HCT116 (cell line): ENCODE measurements at regions not wholly inside any gene's neighbourhood (a gene's known extent, or its start where the extent isn't known, plus 50 kb on each side); places are given as distances from the start of the nearest gene placed in this dataset.
A peak's percentile ranks its signal among the peaks of the same experiment; 100 is the strongest.

Source experiments
- ATAC-seq: fragments of 200-7000 bp; cut with Tn5 transposase; 2 replicates; pipeline ENCODE4 v1.9.1; 2020; ENCODE audit warnings: mild to moderate bottlenecking, moderate library complexity
- BruUV-seq: library from RNA; stranded (reverse); fragments of 400-500 nt; replicated peaks from 2 replicates; lab custom pipeline; 2021; lab: Mats Ljungman, UMichigan
- CTCF ChIA-PET: fragments of 300-600 bp; sonication (Branson Sonifier 250); formaldehyde crosslinking; loops from one replicate; lab custom pipeline; 2021; ENCODE audit warnings: antibody characterized with exemption; lab: Charles Lee
- POLR2A ChIA-PET: fragments of 300-600, 350-600 bp; sonication (Branson Sonifier 250); formaldehyde crosslinking; loops from one replicate; lab custom pipeline; 2021; ENCODE audit warnings: antibody characterized with exemption; lab: Charles Lee
- RAD21 ChIA-PET, 2 experiments: fragments of 300-600 bp; sonication (Branson Sonifier 250); formaldehyde crosslinking; loops; one replicate each; lab custom pipeline; 2023; ENCODE audit warnings: low total read pairs in 2 of 2; ENCODE audit not compliant: uncharacterized antibody in 2 of 2, unreplicated experiment in 2 of 2, low non-redundant PET in 1 of 2; lab: Charles Lee
- DNase-seq: peaks from one replicate; pipeline ENCODE4 v3.0.0-alpha.2; 2010; ENCODE audit warnings: low read depth, low spot score
- H2AFZ ChIP-seq: fragments of 200-600 bp; shearing (Covaris generic), sonication (generic); 2 replicates; pipeline ENCODE4 v1.6.1; 2017; ENCODE audit warnings: low read depth, mixed run types, mixed read lengths, antibody characterized with exemption, low read length; ENCODE audit not compliant: poor library complexity, severe bottlenecking
- H3K27ac ChIP-seq: 2 replicates; pipeline ENCODE4 v1.5.1; 2012; ENCODE audit warnings: low read depth, low read length
- H3K27me3 ChIP-seq: fragments of 200-600 bp; sonication (generic); 2 replicates; pipeline ENCODE4 v1.6.1; 2016; ENCODE audit warnings: mixed run types, low read length, mixed read lengths; ENCODE audit not compliant: insufficient read depth
- H3K36me3 ChIP-seq, 2 experiments: fragments of 200-500 bp in 1 of 2; fragments of 200-600 bp in 1 of 2; sonication (Bioruptor generic) in 1 of 2; sonication (generic) in 1 of 2; 2 replicates each; pipeline versions ENCODE4 v1.5.1 to v1.6.1; 2014 to 2016; ENCODE audit warnings: low read length in 2 of 2, inconsistent platforms in 1 of 2, mixed read lengths in 1 of 2, mixed run types in 1 of 2; ENCODE audit not compliant: insufficient read depth in 2 of 2, control insufficient read depth in 1 of 2
- H3K4me1 ChIP-seq, 2 experiments: fragments of 200-600 bp in 1 of 2; sonication (generic) in 1 of 2; 2 replicates each; pipeline versions ENCODE4 v1.5.1 to v1.6.1; 2012 to 2017; ENCODE audit warnings: low read length in 2 of 2, inconsistent platforms in 1 of 2, mild to moderate bottlenecking in 1 of 2, mixed read lengths in 1 of 2, mixed run types in 1 of 2, moderate library complexity in 1 of 2; ENCODE audit not compliant: insufficient read depth in 2 of 2, control insufficient read depth in 1 of 2
- H3K4me2 ChIP-seq: fragments of 200-600 bp; sonication (generic); 2 replicates; pipeline ENCODE4 v1.6.1; 2017; ENCODE audit warnings: mixed run types, low read length, mixed read lengths
- H3K4me3 ChIP-seq, 2 experiments: fragments of 200-600 bp in 1 of 2; sonication (generic) in 1 of 2; replicated peaks in 1 of 2; 2 replicates each; pipeline ENCODE4 v1.5.1; 2011 to 2016; ENCODE audit warnings: low read length in 2 of 2, control low read depth in 1 of 2, low read depth in 1 of 2, mild to moderate bottlenecking in 1 of 2, mixed read lengths in 1 of 2, mixed run types in 1 of 2
- H3K79me2 ChIP-seq: fragments of 200-600 bp; sonication (generic); 2 replicates; pipeline ENCODE4 v1.6.1; 2017; ENCODE audit warnings: mild to moderate bottlenecking, mixed run types, low read length, moderate library complexity, mixed read lengths; ENCODE audit not compliant: insufficient read depth
- H3K9ac ChIP-seq: fragments of 200-600 bp; sonication (generic); 2 replicates; pipeline ENCODE4 v1.6.1; 2016; ENCODE audit warnings: low read length, mixed read lengths
- H3K9me2 ChIP-seq: fragments of 200-600 bp; sonication (generic), shearing (Covaris generic); 2 replicates; pipeline ENCODE4 v1.6.1; 2017; ENCODE audit warnings: mixed run types, mild to moderate bottlenecking, moderate library complexity; ENCODE audit not compliant: insufficient read depth
- H3K9me3 ChIP-seq, 2 experiments: fragments of 200-500 bp in 1 of 2; fragments of 200-600 bp in 1 of 2; sonication (Bioruptor generic) in 1 of 2; sonication (generic) in 1 of 2; 2 replicates each; pipeline ENCODE4 v1.6.1; 2014 to 2017; ENCODE audit warnings: low read length in 2 of 2, mixed read lengths in 2 of 2, inconsistent platforms in 1 of 2, low read depth in 1 of 2, mild to moderate bottlenecking in 1 of 2, mixed run types in 1 of 2, moderate library complexity in 1 of 2; ENCODE audit not compliant: control insufficient read depth in 1 of 2, insufficient read depth in 1 of 2
- H4K20me1 ChIP-seq: fragments of 200-600 bp; sonication (generic), shearing (Covaris generic); 2 replicates; pipeline ENCODE4 v1.6.1; 2017; ENCODE audit warnings: mixed run types, mild to moderate bottlenecking, moderate library complexity; ENCODE audit not compliant: insufficient read depth
- CBX3 ChIP-seq: IDR thresholded peaks from 2 replicates; pipeline ENCODE4 v1.6.1; 2012; ENCODE audit warnings: low read depth
- CEBPB ChIP-seq: IDR thresholded peaks from 2 replicates; pipeline ENCODE4 v1.6.1; 2012; ENCODE audit warnings: low read depth
- EGR1 ChIP-seq: IDR thresholded peaks from 2 replicates; pipeline ENCODE4 v1.6.1; 2012; ENCODE audit warnings: low read depth
- ELF1 ChIP-seq: IDR thresholded peaks from 2 replicates; pipeline ENCODE4 v1.6.1; 2012; ENCODE audit warnings: low read depth, borderline replicate concordance
- EZH2 ChIP-seq: fragments of 200-600 bp; sonication (generic); IDR thresholded peaks from 2 replicates; pipeline ENCODE4 v1.6.1; 2017; ENCODE audit warnings: antibody characterized with exemption, mixed run types
- EZH2phosphoT487 ChIP-seq: fragments of 200-600 bp; IDR thresholded peaks from 2 replicates; pipeline ENCODE4 v1.6.1; 2018; ENCODE audit warnings: antibody characterized with exemption, borderline replicate concordance
- FOSL1 ChIP-seq: IDR thresholded peaks from 2 replicates; pipeline ENCODE4 v1.6.1; 2012; ENCODE audit warnings: low read depth
- POLR2A ChIP-seq: IDR thresholded peaks from 2 replicates; pipeline ENCODE4 v1.7.0; 2011; ENCODE audit warnings: borderline replicate concordance; ENCODE audit not compliant: insufficient read depth, insufficient read length; ENCODE audit errors: extremely low read depth
- POLR2AphosphoS5 ChIP-seq: IDR thresholded peaks from 2 replicates; pipeline ENCODE4 v1.6.1; 2011; ENCODE audit warnings: mild to moderate bottlenecking, low read depth, low read length, moderate library complexity
- SIN3A ChIP-seq: IDR thresholded peaks from 2 replicates; pipeline ENCODE4 v1.6.1; 2012; ENCODE audit warnings: low read depth
- SP1 ChIP-seq: IDR thresholded peaks from 2 replicates; pipeline ENCODE4 v1.6.1; 2012; ENCODE audit warnings: low read depth
- SRF ChIP-seq: IDR thresholded peaks from 2 replicates; pipeline ENCODE4 v1.6.1; 2012; ENCODE audit warnings: low read depth
- TCF7L2 ChIP-seq: IDR thresholded peaks from 2 replicates; pipeline ENCODE4 v1.7.0; 2011; ENCODE audit warnings: borderline replicate concordance, inconsistent platforms; ENCODE audit not compliant: insufficient read depth, insufficient read length; ENCODE audit errors: extremely low read depth
- YY1 ChIP-seq: IDR thresholded peaks from 2 replicates; pipeline ENCODE4 v1.6.1; 2011; ENCODE audit warnings: low read length, low read depth, moderate library complexity, mild to moderate bottlenecking; ENCODE audit not compliant: insufficient replicate concordance; ENCODE audit errors: extremely low read depth
- ZBTB33 ChIP-seq: IDR thresholded peaks from 2 replicates; pipeline ENCODE4 v1.6.1; 2011; ENCODE audit warnings: mild to moderate bottlenecking, low read length, moderate library complexity; ENCODE audit not compliant: insufficient replicate concordance; ENCODE audit errors: extremely low read depth
- ZNF274 ChIP-seq: fragments of 200-500 bp; sonication (Bioruptor generic); IDR thresholded peaks from 2 replicates; pipeline ENCODE4 v1.6.1; 2014; ENCODE audit warnings: mild to moderate bottlenecking, low read depth, low read length, inconsistent platforms
- intact Hi-C: fragments of 100-400 bp; cut with micrococcal nuclease; formaldehyde crosslinking; loops from 2 replicates; pipeline ENCODE4 v1.10.0; 2022

- Histone ChIP-seq H3K9ac (no peak overlapping the region), H3K9me2 (no peaks in the 10 kb centered on the region), H3K9me3 (no peaks in the 10 kb centered on the region), H4K20me1 (no peaks in the 10 kb centered on the region), H2AFZ (no peak overlapping the region), H3K4me1 (no peaks in the 10 kb centered on the region), H3K27ac (no peak overlapping the region), H3K36me3 (no peaks in the 10 kb centered on the region), H3K27me3 (peaks cover 12% of the 10 kb centered on the region)
- CTCF ChIA-PET = interaction anchor here (0.9 kb wide), 1 partner anchor 9 kb away, joined by 4 read pairs; no protein-coding TSS in a partner anchor
- no peak for DNase-seq
- TF ChIP-seq ZBTB33 (no peak), SIN3A (no peak), CBX3 (no peak), ZNF274 (no peak), CEBPB (no peak), POLR2AphosphoS5 (no peak), SRF (no peak)
- TF ChIP-seq, all 23 proteins: peak for 0
- intact Hi-C loops = no loop called here
- BruUV-seq = no TSS peak
- POLR2A ChIA-PET = no interaction called here
- Histone ChIP-seq H3K4me2 (no peak overlapping the region), H3K4me3 (no peak overlapping the region), H3K79me2 (no peaks in the 10 kb centered on the region)
- RAD21 ChIA-PET = no interaction called here
- no peak for ATAC-seq
These were observed 125.1 kb downstream of the NPIPB5 start for GRCh38 chr16:22635801-22636200.

- Histone ChIP-seq H3K27ac (no peak overlapping the region), H2AFZ (no peak overlapping the region), H3K79me2 (no peaks in the 10 kb centered on the region), H3K27me3 (peaks cover 36% of the 10 kb centered on the region), H3K4me3 (no peak overlapping the region), H3K4me1 (no peaks in the 10 kb centered on the region), H3K9me3 (no peaks in the 10 kb centered on the region), H4K20me1 (no peaks in the 10 kb centered on the region), H3K4me2 (no peak overlapping the region), H3K9me2 (no peaks in the 10 kb centered on the region), H3K36me3 (no peaks in the 10 kb centered on the region), H3K9ac (no peak overlapping the region)
- DNase-seq (no peak), ATAC-seq (peak; percentile 22; the same call in 1 of the 2 replicates)
- intact Hi-C loops = no loop called here
- RAD21 ChIA-PET = no interaction called here
- POLR2A ChIA-PET = no interaction called here
- TF ChIP-seq EZH2 (no peak), ZNF274 (no peak), FOSL1 (no peak), TCF7L2 (no peak), POLR2AphosphoS5 (no peak), ELF1 (no peak), SP1 (no peak), YY1 (no peak), EZH2phosphoT487 (no peak), ZBTB33 (no peak), SRF (no peak), EGR1 (no peak), POLR2A (no peak)
- no TSS peak for BruUV-seq
- CTCF ChIA-PET = no interaction called here
These were observed 127.9 kb downstream of the NPIPB5 start for GRCh38 chr16:22638393-22639206.
